ENCODE measurements at regions not wholly inside any gene's neighbourhood (a gene's known extent, or its start where the extent isn't known, plus 50 kb on each side); places are given as distances from the start of the nearest gene placed in this dataset.

GRCh38 chr6:119506631-119507174, 157.1 kb upstream of the MAN1A1 start:
- Histone ChIP-seq H3K27me3 (replicated peaks) (no peaks in the 10 kb centered on the region), H3K36me3 (replicated peaks) (no peaks in the 10 kb centered on the region), H3K27ac (no peak overlapping the region), H3K4me3 (ENCODE audit: low read depth, low read length) (no peak overlapping the region)
- TF ChIP-seq CTCF (IDR thresholded peaks at IDR 0.05; ENCODE audit: low read depth, low read length, missing control alignments): no peak
- no peak for DNase-seq
- in situ Hi-C loops (cut with HindIII; ENCODE audit: low pct_ligation_motif_present, low sequenced_read_pairs): no loop called here

- Histone ChIP-seq H3K27me3 (replicated peaks) (no peaks in the 10 kb centered on the region), H3K4me3 (ENCODE audit: low read depth, low read length) (no peak overlapping the region), H3K27ac (no peak overlapping the region), H3K36me3 (replicated peaks) (no peaks in the 10 kb centered on the region)
- DNase-seq: no peak
- in situ Hi-C loops (cut with HindIII; ENCODE audit: low pct_ligation_motif_present, low sequenced_read_pairs): no loop called here
- TF ChIP-seq CTCF (IDR thresholded peaks at IDR 0.05; ENCODE audit: low read depth, low read length, missing control alignments): no peak
Observed at GRCh38 chr6:119501798-119502483, 152.4 kb upstream of the MAN1A1 start.

GRCh38 chr6:119499797-119500196, 150.2 kb upstream of the MAN1A1 start:
- in situ Hi-C loops (cut with HindIII; ENCODE audit: low pct_ligation_motif_present, low sequenced_read_pairs): no loop called here
- Histone ChIP-seq H3K36me3 (replicated peaks) (no peaks in the 10 kb centered on the region), H3K27ac (no peak overlapping the region), H3K27me3 (replicated peaks) (no peaks in the 10 kb centered on the region), H3K4me3 (ENCODE audit: low read depth, low read length) (no peak overlapping the region)
- DNase-seq: no peak
- no peak for TF ChIP-seq CTCF (IDR thresholded peaks at IDR 0.05; ENCODE audit: low read depth, low read length, missing control alignments)

GRCh38 chr6:119497988-119498727, 148.6 kb upstream of the MAN1A1 start:
- H3K27ac ChIP-seq: no peak overlapping the region
- no peak overlapping the region for H3K4me3 ChIP-seq (ENCODE audit: low read depth, low read length)
- in situ Hi-C loops (cut with HindIII; ENCODE audit: low pct_ligation_motif_present, low sequenced_read_pairs): no loop called here

GRCh38 chr6:119495230-119495683, 145.7 kb upstream of the MAN1A1 start:
- Histone ChIP-seq H3K36me3 (replicated peaks) (no peaks in the 10 kb centered on the region), H3K27ac (no peak overlapping the region), H3K27me3 (replicated peaks) (no peaks in the 10 kb centered on the region), H3K4me3 (ENCODE audit: low read depth, low read length) (no peak overlapping the region)
- no peak for DNase-seq
- no peak for TF ChIP-seq CTCF (IDR thresholded peaks at IDR 0.05; ENCODE audit: low read depth, low read length, missing control alignments)
- in situ Hi-C loops (cut with HindIII; ENCODE audit: low pct_ligation_motif_present, low sequenced_read_pairs): no loop called here

More at GRCh38 chr6:119497988-119498727, 148.6 kb upstream of the MAN1A1 start:
- Histone ChIP-seq H3K27me3 (replicated peaks) (no peaks in the 10 kb centered on the region), H3K36me3 (replicated peaks) (no peaks in the 10 kb centered on the region)
- TF ChIP-seq CTCF (IDR thresholded peaks at IDR 0.05; ENCODE audit: low read depth, low read length, missing control alignments): no peak
- DNase-seq: no peak

All from brain microvascular endothelial cell (primary cell).